Glomerular visceral epithelial cell (primary cell): ENCODE measurements at regions not wholly inside any gene's neighbourhood (a gene's known extent, or its start where the extent isn't known, plus 50 kb on each side); places are given as distances from the start of the nearest gene placed in this dataset.

Experiments used
- DNase-seq: peaks from one replicate; pipeline ENCODE4 v3.0.0-alpha.2; 2016; ENCODE audit errors: extremely low spot score

- DNase-seq, result no peak
Observed at GRCh38 chr22:27385261-27385998, 416.1 kb downstream of the MN1 start.

GRCh38 chr22:27386186-27386585 lies 415.4 kb downstream of the MN1 start:
- DNase-seq, result peak; percentile 90

GRCh38 chr22:27387561-27387960 lies 414.0 kb downstream of the MN1 start:
- no peak for DNase-seq

- no peak for DNase-seq
Observed at GRCh38 chr22:27388090-27388600, 413.4 kb downstream of the MN1 start.

GRCh38 chr22:27389727-27390075 lies 411.9 kb downstream of the MN1 start:
- no peak for DNase-seq

GRCh38 chr22:27391092-27391770 lies 410.3 kb downstream of the MN1 start:
- no peak for DNase-seq

GRCh38 chr22:27393371-27393770 lies 408.2 kb downstream of the MN1 start:
- no peak for DNase-seq

GRCh38 chr22:27394806-27395404 lies 406.7 kb downstream of the MN1 start:
- DNase-seq, result no peak

GRCh38 chr22:27397036-27397953 lies 404.3 kb downstream of the MN1 start:
- no peak for DNase-seq

GRCh38 chr22:27397954-27398342 lies 403.6 kb downstream of the MN1 start:
- DNase-seq, result no peak

GRCh38 chr22:27399161-27399560 lies 402.4 kb downstream of the MN1 start:
- DNase-seq, result no peak

GRCh38 chr22:27400811-27401210 lies 400.7 kb downstream of the MN1 start:
- no peak for DNase-seq

- DNase-seq, result peak; percentile 20
Observed at GRCh38 chr22:27401321-27401720, 400.2 kb downstream of the MN1 start.

GRCh38 chr22:27404441-27404840 lies 397.1 kb downstream of the MN1 start:
- DNase-seq, result no peak

GRCh38 chr22:27405672-27406388 lies 395.7 kb downstream of the MN1 start:
- DNase-seq, result peak; percentile 60

GRCh38 chr22:27406389-27406861 lies 395.1 kb downstream of the MN1 start:
- no peak for DNase-seq

- no peak for DNase-seq
Observed at GRCh38 chr22:27407369-27407985, 394.1 kb downstream of the MN1 start.

GRCh38 chr22:27408068-27408467 lies 393.5 kb downstream of the MN1 start:
- DNase-seq, result no peak

GRCh38 chr22:27409299-27409698 lies 392.3 kb downstream of the MN1 start:
- DNase-seq, result no peak

GRCh38 chr22:27412866-27413445 lies 388.6 kb downstream of the MN1 start:
- DNase-seq, result no peak
